Fibroblast of villous mesenchyme (primary cell): ENCODE measurements at regions not wholly inside any gene's neighbourhood (a gene's known extent, or its start where the extent isn't known, plus 50 kb on each side); places are given as distances from the start of the nearest gene placed in this dataset.
A peak's percentile ranks its signal among the peaks of the same experiment; 100 is the strongest.

Source experiments
- DNase-seq: peaks from one replicate; pipeline ENCODE4 v3.0.0-alpha.2; 2010; ENCODE audit warnings: low read depth
- H3K4me3 ChIP-seq: 2 replicates; pipeline ENCODE4 v1.5.1; 2011; ENCODE audit warnings: low read depth, mild to moderate bottlenecking, low read length
- TF ChIP-seq, protein P1 (sequence below): IDR thresholded peaks from 2 replicates; pipeline ENCODE4 v1.5.1; 2012; ENCODE audit warnings: low read depth, mild to moderate bottlenecking, low read length; ENCODE audit not compliant: insufficient read depth

DNA sequence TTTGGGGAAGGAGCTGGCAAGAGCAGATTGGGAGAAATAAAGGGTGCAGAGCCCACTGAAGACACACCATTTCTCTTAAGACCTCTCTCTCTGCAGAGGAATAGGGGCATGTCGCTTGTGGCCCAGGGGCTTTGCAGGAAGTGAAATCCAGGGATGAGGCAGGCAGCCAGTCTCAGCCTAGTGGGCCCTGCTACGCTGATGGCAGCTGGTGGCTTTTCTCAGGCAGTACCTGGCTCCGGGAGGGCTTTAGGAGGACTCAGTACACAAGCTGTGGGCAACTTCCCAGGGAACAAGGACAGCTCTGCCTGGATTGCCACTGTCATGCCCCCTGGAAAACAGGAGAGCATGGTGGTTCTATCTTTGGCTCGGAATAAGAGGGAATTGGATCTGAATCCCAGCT, 76.2 kb upstream of the NEURL1B start:
- no peak overlapping the region for H3K4me3 ChIP-seq
- TF ChIP-seq, protein P1, sequence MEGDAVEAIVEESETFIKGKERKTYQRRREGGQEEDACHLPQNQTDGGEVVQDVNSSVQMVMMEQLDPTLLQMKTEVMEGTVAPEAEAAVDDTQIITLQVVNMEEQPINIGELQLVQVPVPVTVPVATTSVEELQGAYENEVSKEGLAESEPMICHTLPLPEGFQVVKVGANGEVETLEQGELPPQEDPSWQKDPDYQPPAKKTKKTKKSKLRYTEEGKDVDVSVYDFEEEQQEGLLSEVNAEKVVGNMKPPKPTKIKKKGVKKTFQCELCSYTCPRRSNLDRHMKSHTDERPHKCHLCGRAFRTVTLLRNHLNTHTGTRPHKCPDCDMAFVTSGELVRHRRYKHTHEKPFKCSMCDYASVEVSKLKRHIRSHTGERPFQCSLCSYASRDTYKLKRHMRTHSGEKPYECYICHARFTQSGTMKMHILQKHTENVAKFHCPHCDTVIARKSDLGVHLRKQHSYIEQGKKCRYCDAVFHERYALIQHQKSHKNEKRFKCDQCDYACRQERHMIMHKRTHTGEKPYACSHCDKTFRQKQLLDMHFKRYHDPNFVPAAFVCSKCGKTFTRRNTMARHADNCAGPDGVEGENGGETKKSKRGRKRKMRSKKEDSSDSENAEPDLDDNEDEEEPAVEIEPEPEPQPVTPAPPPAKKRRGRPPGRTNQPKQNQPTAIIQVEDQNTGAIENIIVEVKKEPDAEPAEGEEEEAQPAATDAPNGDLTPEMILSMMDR = no peak
- DNase-seq = no peak

DNA sequence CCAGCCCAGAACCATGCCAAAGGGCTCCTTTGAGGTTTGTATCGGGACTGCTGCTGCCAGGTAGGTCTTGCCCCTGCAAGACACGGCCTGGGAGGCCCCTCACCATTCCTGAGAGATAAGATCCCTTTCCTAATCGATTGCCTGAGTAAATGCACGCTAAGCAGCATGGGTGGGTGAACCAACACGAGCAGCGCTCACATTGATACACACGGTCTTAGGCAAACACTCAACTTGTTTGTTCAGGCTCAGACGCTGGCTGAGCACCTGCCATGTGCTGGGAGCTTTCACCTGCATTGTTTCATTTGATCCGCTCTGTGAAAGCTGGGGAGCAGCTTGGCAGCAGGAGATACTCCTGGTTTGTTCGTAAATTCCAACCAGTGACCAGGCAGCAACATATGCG, 76.9 kb upstream of the NEURL1B start:
- DNase-seq = no peak
- H3K4me3 ChIP-seq = no peak overlapping the region
- TF ChIP-seq, protein P1 = no peak

DNA sequence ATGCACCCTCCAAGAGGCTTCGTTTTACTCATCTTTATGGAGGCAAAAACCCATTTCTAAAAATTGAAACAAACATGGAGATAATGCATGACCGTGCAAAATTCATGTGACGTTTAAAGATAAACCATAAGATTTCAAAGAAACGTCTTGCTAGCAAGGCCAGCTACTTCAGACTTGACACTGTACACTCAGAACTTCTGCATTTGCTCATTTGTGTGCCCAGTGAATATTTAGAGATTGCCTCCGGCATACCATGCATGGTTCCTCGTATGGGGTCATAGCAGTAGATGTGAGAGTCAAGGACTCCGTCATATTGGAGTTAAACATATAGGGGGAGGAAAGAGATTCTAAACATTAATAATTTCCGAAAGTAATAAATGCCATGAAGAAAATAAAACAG, 78.6 kb upstream of the NEURL1B start:
- DNase-seq = no peak
- TF ChIP-seq, protein P1 = no peak
- H3K4me3 ChIP-seq = no peak overlapping the region

DNA sequence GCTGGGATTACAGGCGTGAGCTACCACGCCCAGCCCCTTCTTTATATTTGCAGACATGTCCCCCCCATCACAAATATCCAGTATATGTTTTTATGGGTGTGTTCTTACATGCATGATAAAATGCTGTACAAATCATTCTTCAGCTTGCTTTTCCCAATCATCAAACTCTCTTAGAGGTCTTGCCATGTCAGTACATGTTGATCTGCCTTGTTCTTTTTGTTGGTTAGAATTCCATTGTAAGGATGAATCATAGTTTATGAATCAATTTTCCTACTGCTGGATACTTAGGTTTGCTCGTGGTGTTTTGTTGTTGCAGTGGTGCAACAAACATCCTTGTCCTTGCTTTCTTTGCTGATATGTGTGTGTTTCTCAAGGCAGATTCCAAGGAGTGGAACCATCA, 79.9 kb upstream of the NEURL1B start:
- TF ChIP-seq, protein P1 = no peak
- no peak for DNase-seq
- H3K4me3 ChIP-seq = no peak overlapping the region

DNA sequence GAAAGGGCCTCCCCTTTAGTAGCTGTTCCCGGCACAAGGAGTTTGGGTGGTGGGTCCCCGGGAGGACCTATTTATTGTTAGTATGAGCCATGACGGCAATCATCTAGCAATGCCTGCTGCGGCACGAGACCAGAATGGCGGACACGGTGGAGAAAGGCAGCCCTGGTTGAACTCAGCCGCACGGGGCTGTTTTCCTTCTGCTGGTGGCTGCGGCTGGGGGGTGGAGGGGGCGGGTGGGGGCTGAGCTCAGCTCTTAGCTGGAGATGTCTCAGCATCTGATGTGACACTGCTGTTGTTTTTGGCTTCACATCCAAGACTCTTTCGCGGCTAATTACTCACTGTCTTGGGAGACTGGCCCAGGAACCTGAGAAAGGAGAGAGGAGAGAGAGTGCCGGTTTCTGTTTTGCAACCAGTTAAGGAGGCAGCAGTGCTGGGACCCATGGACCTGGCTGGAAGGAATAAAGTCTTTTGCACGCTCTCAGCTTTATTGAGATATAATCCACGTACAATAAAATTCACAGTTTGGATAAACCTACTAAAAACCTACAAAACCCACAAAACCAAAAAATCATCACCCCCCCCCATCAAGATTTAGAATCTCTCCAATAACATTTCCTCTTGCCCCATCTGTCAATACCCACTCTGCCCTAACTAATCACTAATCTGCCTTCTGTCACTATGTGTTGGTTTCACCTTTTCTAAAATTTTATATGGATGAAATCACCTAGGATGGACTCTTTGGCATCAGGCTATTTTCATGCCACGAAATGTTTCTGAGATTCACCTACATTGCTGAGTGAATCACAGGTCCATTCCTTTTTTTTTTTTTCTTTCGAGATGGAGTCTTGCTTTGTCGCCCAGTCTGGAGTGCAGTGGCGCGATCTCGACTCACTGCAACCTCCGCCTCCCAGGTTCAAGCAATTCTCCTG, 81.8 kb upstream of the NEURL1B start:
- DNase-seq = peak; percentile 78
- H3K4me3 ChIP-seq = peak overlapping the region; percentile 29
- TF ChIP-seq, protein P1 = no peak

DNA sequence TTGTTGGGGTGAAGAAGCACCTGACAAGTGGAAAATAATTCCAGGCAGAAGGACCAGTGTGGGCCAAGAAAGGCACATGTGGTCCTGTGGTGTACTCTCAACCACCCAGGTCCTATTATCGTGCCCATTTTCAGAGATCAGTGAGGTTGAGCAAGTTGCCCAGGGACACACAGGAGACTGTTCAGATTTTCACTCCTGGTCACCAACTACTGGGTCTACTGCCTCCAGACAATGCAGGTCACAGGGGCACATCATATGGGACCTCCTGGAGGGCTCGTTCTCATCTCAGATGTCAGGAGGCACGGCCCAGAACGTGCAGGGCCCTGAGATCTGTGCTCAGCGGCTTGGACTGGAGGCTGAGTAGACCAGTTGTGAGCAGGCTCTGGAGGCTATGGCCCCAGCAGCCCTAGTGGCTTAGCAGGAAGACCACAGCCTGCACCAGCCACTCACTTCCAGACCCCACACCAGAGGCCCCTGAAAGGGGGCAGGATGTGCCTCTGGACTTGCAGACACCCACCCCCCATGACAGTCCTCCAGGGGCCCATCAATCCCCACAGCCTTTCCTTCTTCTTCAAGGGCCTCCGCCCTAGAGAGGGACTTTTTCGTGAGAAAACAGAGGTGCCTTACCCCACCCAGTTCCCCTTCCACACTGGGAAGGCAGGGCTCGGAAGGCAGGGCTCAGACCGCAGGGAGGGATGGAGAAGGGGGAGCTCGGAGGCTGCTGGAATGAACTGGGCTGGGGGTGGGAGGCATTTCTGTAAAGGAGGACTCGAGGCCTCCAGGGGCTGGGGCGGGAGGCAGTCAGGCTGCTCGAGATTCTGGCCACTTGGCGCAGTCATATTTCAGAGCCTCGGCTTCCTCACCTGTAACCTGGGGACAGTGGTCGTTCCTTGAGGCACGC, 82.7 kb upstream of the NEURL1B start:
- H3K4me3 ChIP-seq = peak overlapping the region; percentile 29
- TF ChIP-seq, protein P1 = no peak

More for the DNA sequence above, 82.7 kb upstream of the NEURL1B start:
- no peak for DNase-seq
